HG02678 (cell line): ENCODE measurements at regions not wholly inside any gene's neighbourhood (a gene's known extent, or its start where the extent isn't known, plus 50 kb on each side); places are given as distances from the start of the nearest gene placed in this dataset.

Experiments used
- ATAC-seq: cut with Tn5 transposase; IDR thresholded peaks from one replicate; pipeline ENCODE4 v1.9.1; 2021; ENCODE audit warnings: mild to moderate bottlenecking, moderate library complexity; ENCODE audit not compliant: unreplicated experiment

DNA sequence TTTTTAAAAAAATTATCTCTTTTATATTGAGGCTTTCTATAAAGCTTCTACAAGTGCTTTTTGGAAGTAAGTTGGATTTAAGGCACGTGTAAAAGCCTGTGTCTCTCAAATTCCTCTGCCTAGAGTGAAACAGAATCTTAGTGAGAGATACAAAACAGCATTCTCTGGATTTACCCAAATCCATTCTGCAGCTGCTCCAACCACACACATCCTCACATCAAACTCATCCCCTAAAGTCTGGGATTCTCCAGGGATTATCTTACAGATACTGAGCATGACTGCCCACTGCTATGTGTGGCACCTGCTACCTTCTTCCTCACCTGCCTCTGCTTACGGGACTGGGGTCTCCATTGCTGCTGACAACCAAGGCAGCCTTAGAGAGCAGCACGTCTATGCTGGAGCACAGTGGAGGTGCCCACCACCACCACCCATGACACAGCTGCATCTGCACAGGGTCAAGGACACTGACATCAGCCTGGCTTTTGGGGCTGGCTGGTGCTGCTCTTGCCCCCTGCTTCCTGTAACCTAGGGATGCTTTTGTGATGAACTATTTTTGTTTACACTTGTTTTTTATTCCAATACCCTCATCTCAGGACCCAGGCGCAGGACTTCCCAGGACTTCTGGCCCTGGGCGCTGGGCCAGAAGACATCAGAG, 139.2 kb upstream of the NAMPT start:
- ATAC-seq: no peak

DNA sequence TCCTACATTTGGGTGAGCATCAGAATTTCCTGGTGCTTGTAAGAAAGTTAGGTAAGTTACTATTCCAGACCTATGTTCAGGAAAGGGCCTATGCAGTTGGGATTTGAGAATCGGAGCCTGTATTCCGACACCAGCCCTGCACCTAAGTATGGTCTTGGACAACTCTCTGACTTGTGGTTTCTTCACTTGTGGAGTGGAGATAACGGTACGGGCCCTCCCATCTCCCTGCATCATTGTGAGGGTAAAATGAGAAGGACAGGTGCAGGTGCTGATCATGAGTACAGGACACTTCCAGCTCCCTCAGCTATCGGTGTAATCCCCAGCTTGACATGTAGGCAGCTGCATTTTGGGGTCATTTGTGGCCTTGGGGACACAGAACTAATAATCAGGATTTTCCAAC, 138.3 kb upstream of the NAMPT start:
- ATAC-seq: no peak

DNA sequence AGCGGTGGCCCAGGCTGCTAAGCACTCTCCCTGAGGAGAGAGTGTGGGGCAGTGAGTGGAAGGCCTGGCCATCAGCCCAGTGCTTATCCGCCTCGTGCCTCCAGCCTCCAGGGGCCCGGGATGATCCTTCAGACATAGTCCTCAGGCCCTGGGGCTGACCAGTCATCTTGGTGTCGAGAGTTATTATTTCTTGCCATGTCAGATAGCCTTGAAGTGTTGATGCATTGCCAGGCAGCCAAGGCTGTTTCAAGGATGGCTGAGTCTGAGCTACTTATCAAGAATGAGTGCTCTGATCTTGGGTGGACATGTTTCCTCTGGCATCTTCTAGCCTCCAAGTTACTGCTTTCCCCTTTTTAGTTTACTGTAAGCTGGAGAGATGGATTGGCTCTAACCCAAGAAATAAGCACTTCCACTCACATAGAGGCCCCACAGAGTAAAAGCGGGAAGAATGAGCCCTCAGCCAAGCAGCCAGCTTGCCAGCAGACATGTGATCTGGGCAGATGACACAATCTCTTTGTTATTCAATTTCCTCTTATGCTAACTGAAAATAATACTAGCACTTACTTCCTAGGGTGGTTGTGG, 136.5 kb upstream of the NAMPT start:
- no peak for ATAC-seq

GRCh38 chr7:106420736-106421135, 136.0 kb upstream of the NAMPT start:
- ATAC-seq: no peak

GRCh38 chr7:106420210-106420609, 135.4 kb upstream of the NAMPT start:
- ATAC-seq: no peak

- ATAC-seq: no peak
These were observed 134.8 kb upstream of the NAMPT start for GRCh38 chr7:106419455-106420182.

- ATAC-seq: no peak
These were observed 133.7 kb upstream of the NAMPT start for GRCh38 chr7:106418526-106418925.

DNA sequence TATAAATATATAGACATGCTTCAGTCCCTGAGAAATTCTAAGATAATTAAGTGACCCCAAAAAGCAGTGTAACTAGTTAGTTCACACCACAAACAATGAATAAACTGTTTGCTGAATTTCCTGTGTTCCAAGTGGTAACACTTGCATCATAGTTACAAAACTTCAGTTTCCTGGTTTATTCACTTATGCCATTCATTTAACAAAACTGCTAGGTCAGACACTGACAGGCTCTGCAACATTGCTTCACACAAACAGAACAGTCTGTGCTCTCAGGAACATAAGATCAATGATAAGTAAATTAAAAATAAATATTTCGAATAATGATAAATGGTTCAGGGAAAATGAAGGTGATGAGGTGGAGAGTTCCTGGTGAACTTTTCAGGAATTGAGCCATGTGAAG, 133.3 kb upstream of the NAMPT start:
- ATAC-seq: no peak

DNA sequence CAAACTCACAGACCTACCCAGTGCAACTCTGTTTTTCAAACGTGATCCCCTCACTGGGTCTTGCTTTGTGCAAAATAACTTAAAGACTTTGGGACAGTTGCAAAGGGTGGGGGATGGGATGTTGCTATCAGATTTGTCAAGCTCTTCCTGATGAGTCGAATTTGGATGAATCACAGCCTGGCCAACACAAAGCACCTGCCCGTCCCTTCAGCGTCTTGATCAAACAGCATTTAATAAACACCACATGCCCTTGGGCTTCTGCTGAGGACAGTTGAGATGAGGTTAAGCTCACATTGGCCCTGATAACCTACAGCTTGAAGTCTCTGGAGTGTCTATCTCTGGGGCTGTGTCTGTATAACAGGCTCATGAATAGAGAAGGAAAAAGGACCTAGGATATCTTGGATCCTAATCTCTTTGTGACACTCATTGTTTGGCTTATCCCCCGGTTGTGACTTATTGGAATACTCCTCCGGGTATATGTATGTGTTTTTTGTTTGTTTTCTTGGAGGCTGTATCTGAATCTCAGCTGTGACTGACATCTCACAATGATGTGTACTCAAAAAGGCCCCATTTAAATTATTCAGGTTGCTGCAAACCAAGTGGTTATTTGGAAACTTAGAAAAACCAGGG, 132.6 kb upstream of the NAMPT start:
- no peak for ATAC-seq

- no peak for ATAC-seq
These were observed 131.6 kb upstream of the NAMPT start for GRCh38 chr7:106416430-106416829.

DNA sequence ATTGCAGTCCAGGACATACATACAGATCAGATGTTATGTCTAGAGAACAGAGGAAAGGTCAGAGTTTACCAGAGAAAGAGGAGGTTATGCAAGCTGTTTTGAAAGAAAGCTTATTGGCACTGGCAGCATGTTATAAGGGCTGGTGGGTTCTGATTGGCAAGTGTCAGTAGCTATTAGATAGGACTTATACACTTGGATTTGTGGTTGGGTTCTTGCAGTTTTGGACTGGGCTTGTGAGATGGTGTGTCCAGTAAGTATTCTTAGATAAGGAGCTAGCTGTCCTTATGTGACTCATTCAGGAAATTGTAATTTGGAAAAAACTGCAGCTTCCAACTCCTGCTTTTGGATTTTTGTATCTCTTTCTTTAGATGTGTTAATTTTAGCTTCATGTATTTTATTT, 130.7 kb upstream of the NAMPT start:
- ATAC-seq: no peak

DNA sequence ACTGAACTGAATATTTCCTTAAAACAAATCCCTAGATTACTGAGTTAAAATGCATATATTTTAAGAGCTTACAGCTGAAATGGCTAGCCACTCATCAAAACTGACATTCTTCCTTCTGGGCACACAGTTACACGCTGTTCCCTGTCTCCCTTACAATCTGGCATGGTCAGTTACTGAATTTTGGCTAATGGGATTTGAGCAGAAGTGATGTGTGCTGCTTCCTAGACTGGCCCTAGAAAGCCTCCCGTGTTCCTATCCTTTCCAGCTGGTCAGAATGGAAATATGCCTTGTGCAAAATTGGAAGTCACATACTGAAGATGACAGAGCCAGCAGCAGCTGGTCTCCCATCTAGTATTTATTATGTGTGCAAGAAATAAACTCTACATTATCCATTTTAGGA, 128.7 kb upstream of the NAMPT start:
- no peak for ATAC-seq

GRCh38 chr7:106405697-106406141, 120.9 kb upstream of the NAMPT start:
- no peak for ATAC-seq

GRCh38 chr7:106402898-106403297, 118.1 kb upstream of the NAMPT start:
- no peak for ATAC-seq

DNA sequence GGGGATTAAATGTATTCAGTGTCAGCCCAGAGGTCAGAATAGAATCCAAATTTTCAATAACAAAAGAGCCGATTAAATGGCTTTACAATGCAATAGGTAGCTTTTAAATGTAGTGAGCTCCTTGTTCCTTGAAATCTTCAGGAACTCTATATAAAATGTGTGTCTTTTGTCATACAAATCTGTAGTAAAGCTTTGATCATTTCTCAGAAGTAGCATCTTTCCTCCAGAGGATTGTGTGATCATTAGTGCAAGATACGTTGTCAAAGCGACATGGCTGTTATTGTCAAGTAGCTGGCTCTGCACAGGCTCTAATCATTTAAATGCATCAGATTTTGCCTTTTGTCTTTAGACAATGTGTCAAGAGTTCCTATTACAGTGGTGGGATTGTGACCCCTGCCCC, 116.1 kb upstream of the NAMPT start:
- no peak for ATAC-seq

- ATAC-seq: no peak
These were observed 114.0 kb upstream of the NAMPT start for GRCh38 chr7:106398786-106399185.

DNA sequence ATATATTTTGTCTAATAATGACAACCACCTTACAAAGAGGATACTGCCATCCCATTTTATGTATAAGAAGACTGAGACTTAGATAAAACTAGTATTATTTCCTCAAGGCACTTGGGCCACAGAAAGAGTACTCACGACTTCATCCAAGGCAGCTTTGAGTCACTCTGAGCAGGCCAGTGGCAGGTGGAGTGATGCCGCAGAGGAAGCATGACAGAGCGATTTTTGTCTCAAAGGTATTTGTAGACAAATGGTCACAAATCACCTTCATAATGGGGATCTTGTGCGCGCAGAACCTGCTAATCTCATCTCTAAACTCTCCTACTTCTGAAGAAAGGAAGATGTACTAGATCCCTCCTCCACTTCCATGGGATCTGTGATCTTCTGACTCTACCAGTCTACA, 113.2 kb upstream of the NAMPT start:
- ATAC-seq: no peak

DNA sequence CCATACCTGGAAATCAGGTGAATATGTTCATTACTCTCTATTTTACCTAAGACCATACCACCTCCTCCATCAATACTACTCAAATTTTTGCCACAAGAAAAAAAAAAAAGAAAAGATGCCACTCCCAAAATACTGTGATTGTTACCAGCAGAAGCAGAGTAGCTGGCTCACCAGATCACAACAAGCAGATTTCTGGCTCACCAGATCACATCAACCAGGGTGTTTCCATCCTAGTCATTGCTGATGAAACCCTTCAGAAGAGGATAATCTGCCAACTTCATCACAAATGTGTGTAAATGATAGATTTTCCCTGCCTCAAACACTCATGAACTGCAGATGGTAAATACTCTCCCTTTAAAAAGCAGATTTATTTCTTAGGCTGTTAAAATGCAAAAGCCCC, 109.7 kb upstream of the NAMPT start:
- no peak for ATAC-seq

DNA sequence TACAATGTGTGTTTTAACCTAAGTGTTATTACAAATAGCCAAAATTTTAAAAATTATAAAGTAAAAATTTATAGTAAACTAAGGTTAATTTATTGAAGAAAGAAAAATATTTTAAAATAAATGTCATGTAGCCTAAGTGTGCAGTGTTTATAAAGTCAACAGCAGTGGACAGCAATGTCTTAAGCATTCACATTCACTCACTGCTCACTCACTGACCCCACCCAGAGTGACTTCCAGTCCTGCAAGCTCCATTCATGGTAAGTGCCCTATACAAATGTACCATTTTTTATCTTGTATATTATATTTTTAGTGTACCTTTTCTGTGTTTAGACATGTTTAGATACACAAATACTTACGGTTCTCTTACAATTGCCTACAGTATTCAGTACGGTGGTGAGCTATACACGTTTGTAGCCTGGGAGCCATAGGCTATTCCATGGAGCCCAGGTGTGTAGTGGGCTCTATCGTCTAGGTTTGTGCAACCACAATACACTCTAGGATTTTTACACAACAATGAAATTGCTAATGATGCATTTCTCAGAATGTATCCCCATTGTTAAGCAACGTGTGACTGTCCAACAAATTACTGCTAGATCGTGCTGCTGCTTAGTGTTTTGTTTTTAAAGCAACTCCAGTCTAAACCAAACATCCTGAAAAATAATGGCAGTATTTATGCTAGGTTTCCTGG, 108.9 kb upstream of the NAMPT start:
- no peak for ATAC-seq

- no peak for ATAC-seq
These were observed 107.8 kb upstream of the NAMPT start for GRCh38 chr7:106392590-106392989.

GRCh38 chr7:106392144-106392543, 107.4 kb upstream of the NAMPT start:
- no peak for ATAC-seq
